Endothelial cell of umbilical vein (primary cell): ENCODE measurements at regions not wholly inside any gene's neighbourhood (a gene's known extent, or its start where the extent isn't known, plus 50 kb on each side); places are given as distances from the start of the nearest gene placed in this dataset.
A peak's percentile ranks its signal among the peaks of the same experiment; 100 is the strongest.

ENCODE experiments used
- EZH2 ChIP-seq: IDR thresholded peaks from 2 replicates; pipeline ENCODE4 v1.6.1; 2012; ENCODE audit warnings: borderline replicate concordance, low read depth, mild to moderate bottlenecking, moderate library complexity, low read length, inconsistent platforms; ENCODE audit not compliant: severe bottlenecking
- FOS ChIP-seq: IDR thresholded peaks from 2 replicates; pipeline ENCODE4 v1.6.1; 2011; ENCODE audit warnings: mild to moderate bottlenecking, low read length, moderate library complexity, borderline replicate concordance; ENCODE audit not compliant: insufficient read depth
- GATA2 ChIP-seq: IDR thresholded peaks from 2 replicates; pipeline ENCODE4 v1.7.0; 2011; ENCODE audit warnings: low read depth, mild to moderate bottlenecking, moderate library complexity, mixed read lengths, low read length; ENCODE audit not compliant: insufficient read length, insufficient read depth
- JUN ChIP-seq: IDR thresholded peaks from 2 replicates; pipeline ENCODE4 v1.6.1; 2011; ENCODE audit warnings: borderline replicate concordance, low read depth; ENCODE audit not compliant: insufficient read length, insufficient read depth
- POLR2A ChIP-seq: IDR thresholded peaks from 2 replicates; pipeline ENCODE4 v1.6.1; 2012; ENCODE audit warnings: low read depth, mild to moderate bottlenecking, control low read depth, low read length
- POLR2AphosphoS5 ChIP-seq: IDR thresholded peaks from 2 replicates; pipeline ENCODE4 v1.6.1; 2012; ENCODE audit warnings: low read depth, mild to moderate bottlenecking, control low read depth, low read length, moderate library complexity; ENCODE audit not compliant: insufficient read depth
- TF ChIP-seq, protein P1 (sequence below), 2 donors: IDR thresholded peaks; 1 replicate in 1 of 2; 2 replicates in 1 of 2; pipeline ENCODE4 v1.5.1; 2011; ENCODE audit warnings: low read length in 2 of 2, mild to moderate bottlenecking in 2 of 2, moderate library complexity in 2 of 2, control low read depth in 1 of 2, inconsistent platforms in 1 of 2, low read depth in 1 of 2; ENCODE audit not compliant: insufficient read depth in 1 of 2; ENCODE audit errors: extremely low read depth in 1 of 2
- TF ChIP-seq, protein P2 (sequence below): IDR thresholded peaks from 2 replicates; pipeline ENCODE4 v1.6.1; 2011; ENCODE audit not compliant: insufficient read depth, insufficient read length

DNA sequence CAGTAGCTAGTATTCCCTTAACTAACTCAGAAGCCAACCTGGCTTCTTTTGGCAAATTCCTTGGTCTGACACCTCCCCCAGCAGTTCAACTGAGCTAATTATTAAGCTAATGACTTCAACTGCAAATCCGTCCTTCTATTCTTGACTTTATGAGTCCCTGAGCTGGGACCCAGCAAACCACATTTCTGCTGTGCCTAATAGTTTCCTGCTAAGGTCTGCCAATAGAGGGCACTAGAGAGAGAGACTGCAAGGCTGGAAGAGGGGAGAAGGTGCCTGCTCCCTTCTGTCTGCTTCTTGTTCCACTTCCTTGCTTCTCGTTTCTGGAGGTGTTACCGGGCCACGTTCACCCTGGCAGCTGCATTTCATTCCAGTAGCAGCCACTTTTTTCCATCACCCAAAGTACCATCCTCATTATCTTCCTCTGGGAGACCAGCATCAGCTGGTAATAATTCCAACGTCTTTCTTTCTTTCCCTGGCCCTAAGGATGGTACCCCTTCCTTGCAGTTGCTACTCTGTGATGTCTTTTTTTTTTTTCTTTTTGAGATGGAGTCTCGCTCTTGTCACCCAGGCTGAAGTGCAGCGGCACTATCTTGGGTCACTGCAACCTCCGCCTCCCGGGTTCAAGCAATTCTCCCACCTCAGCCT, 352.0 kb downstream of the TNS1 start:
- TF ChIP-seq POLR2A, result no peak
- TF ChIP-seq, protein P1, sequence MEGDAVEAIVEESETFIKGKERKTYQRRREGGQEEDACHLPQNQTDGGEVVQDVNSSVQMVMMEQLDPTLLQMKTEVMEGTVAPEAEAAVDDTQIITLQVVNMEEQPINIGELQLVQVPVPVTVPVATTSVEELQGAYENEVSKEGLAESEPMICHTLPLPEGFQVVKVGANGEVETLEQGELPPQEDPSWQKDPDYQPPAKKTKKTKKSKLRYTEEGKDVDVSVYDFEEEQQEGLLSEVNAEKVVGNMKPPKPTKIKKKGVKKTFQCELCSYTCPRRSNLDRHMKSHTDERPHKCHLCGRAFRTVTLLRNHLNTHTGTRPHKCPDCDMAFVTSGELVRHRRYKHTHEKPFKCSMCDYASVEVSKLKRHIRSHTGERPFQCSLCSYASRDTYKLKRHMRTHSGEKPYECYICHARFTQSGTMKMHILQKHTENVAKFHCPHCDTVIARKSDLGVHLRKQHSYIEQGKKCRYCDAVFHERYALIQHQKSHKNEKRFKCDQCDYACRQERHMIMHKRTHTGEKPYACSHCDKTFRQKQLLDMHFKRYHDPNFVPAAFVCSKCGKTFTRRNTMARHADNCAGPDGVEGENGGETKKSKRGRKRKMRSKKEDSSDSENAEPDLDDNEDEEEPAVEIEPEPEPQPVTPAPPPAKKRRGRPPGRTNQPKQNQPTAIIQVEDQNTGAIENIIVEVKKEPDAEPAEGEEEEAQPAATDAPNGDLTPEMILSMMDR (IDR thresholded peaks at IDR 0.05; ENCODE audit: extremely low read depth in 1 of 2, insufficient read depth in 1 of 2, low read depth in 1 of 2, low read length in 2 of 2), result peak; percentile 68 to 77
- no peak for TF ChIP-seq GATA2
- no peak for TF ChIP-seq EZH2
- TF ChIP-seq POLR2AphosphoS5, result no peak
- no peak for TF ChIP-seq JUN
- TF ChIP-seq FOS, result no peak
- TF ChIP-seq, protein P2, sequence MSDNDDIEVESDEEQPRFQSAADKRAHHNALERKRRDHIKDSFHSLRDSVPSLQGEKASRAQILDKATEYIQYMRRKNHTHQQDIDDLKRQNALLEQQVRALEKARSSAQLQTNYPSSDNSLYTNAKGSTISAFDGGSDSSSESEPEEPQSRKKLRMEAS, result no peak
